CD14-positive monocyte (primary cell): ENCODE measurements at regions not wholly inside any gene's neighbourhood (a gene's known extent, or its start where the extent isn't known, plus 50 kb on each side); places are given as distances from the start of the nearest gene placed in this dataset.

Source experiments
- DNase-seq, 3 donors: peaks; one replicate each; pipeline ENCODE4 v3.0.0-alpha.2; 2011 to 2022
- H2AFZ ChIP-seq: 2 replicates; pipeline ENCODE4 v1.6.0; 2012; ENCODE audit warnings: mild to moderate bottlenecking, low read depth, low read length, inconsistent platforms; ENCODE audit not compliant: insufficient read depth, poor library complexity, severe bottlenecking
- H3K27ac ChIP-seq, 2 donors: 1 replicate in 1 of 2; 2 replicates in 1 of 2; pipeline ENCODE4 v1.5.1; 2012 to 2013; ENCODE audit warnings: low read length in 2 of 2, control low read depth in 1 of 2, inconsistent platforms in 1 of 2, low read depth in 1 of 2, mild to moderate bottlenecking in 1 of 2
- H3K27me3 ChIP-seq, 2 donors: one replicate each; pipeline versions ENCODE4 v1.6.0 to v1.6.1; 2011 to 2013; ENCODE audit warnings: low read length in 2 of 2; ENCODE audit not compliant: control insufficient read depth in 2 of 2, insufficient read depth in 2 of 2
- H3K36me3 ChIP-seq, 2 donors: replicated peaks in 1 of 2; 1 replicate in 1 of 2; 2 replicates in 1 of 2; pipeline versions ENCODE4 v1.5.1 to v1.6.1; 2012 to 2013; ENCODE audit warnings: low read length in 2 of 2, control low read depth in 1 of 2, inconsistent platforms in 1 of 2, mild to moderate bottlenecking in 1 of 2; ENCODE audit not compliant: insufficient read depth in 2 of 2, control insufficient read depth in 1 of 2
- H3K4me1 ChIP-seq, 2 donors: 1 replicate in 1 of 2; 2 replicates in 1 of 2; pipeline versions ENCODE4 v1.5.1 to v1.6.1; 2012 to 2013; ENCODE audit warnings: low read length in 2 of 2, control low read depth in 1 of 2, inconsistent platforms in 1 of 2, mild to moderate bottlenecking in 1 of 2, moderate library complexity in 1 of 2; ENCODE audit not compliant: insufficient read depth in 2 of 2, control insufficient read depth in 1 of 2
- H3K4me2 ChIP-seq: replicated peaks from 2 replicates; pipeline ENCODE3; 2012; ENCODE audit warnings: low read length, moderate library complexity, mild to moderate bottlenecking; ENCODE audit not compliant: poor library complexity, severe bottlenecking; ENCODE audit errors: extremely low read depth
- H3K4me3 ChIP-seq, 3 experiments: fragments of 200-600 bp in 1 of 3; sonication (generic) in 1 of 3; replicated peaks in 1 of 3; 1 replicate in 2 of 3; 2 replicates in 1 of 3; pipeline ENCODE4 v1.5.1; 2011 to 2013; ENCODE audit warnings: low read length in 3 of 3, mild to moderate bottlenecking in 3 of 3, control low read depth in 2 of 3, low read depth in 2 of 3, inconsistent platforms in 1 of 3, moderate library complexity in 1 of 3
- H3K79me2 ChIP-seq: 2 replicates; pipeline ENCODE4 v1.6.0; 2012; ENCODE audit warnings: mild to moderate bottlenecking, control low read depth, inconsistent platforms, low read length, moderate library complexity; ENCODE audit not compliant: insufficient read depth
- H3K9ac ChIP-seq: 2 replicates; pipeline ENCODE4 v1.6.0; 2017; ENCODE audit warnings: low read length, mild to moderate bottlenecking; ENCODE audit not compliant: insufficient read depth, poor library complexity, severe bottlenecking
- H3K9me3 ChIP-seq, 2 donors: replicated peaks in 1 of 2; 1 replicate in 1 of 2; 2 replicates in 1 of 2; pipeline versions ENCODE4 v1.5.1 to v1.6.1; 2012 to 2013; ENCODE audit warnings: low read length in 2 of 2, control low read depth in 1 of 2; ENCODE audit not compliant: control insufficient read depth in 1 of 2, insufficient read depth in 1 of 2
- H4K20me1 ChIP-seq: 2 replicates; pipeline ENCODE4 v1.6.0; 2012; ENCODE audit warnings: mild to moderate bottlenecking, low read length, control low read depth, moderate library complexity; ENCODE audit not compliant: insufficient read depth
- H3K27ac Mint-ChIP-seq, 7 donors: one replicate each; pipeline ENCODE4 v1.8.0; 2020; ENCODE audit warnings: mild to moderate bottlenecking in 7 of 7, mixed read lengths in 7 of 7, moderate library complexity in 6 of 7, inconsistent platforms in 2 of 7
- H3K27me3 Mint-ChIP-seq, 3 donors: one replicate each; pipeline ENCODE4 v1.8.0; 2021 to 2022; ENCODE audit warnings: low read depth in 3 of 3, mild to moderate bottlenecking in 3 of 3, mixed read lengths in 3 of 3, moderate library complexity in 3 of 3, inconsistent platforms in 1 of 3
- H3K36me3 Mint-ChIP-seq, 2 donors: one replicate each; pipeline ENCODE4 v1.8.0; 2020; ENCODE audit warnings: mixed read lengths in 2 of 2, inconsistent platforms in 1 of 2, mild to moderate bottlenecking in 1 of 2
- H3K4me1 Mint-ChIP-seq: one replicate; pipeline ENCODE4 v1.8.0; 2020; ENCODE audit warnings: mild to moderate bottlenecking, mixed read lengths
- H3K4me3 Mint-ChIP-seq, 2 donors: one replicate each; pipeline ENCODE4 v1.8.0; 2020; ENCODE audit warnings: mild to moderate bottlenecking in 2 of 2, mixed read lengths in 2 of 2, moderate library complexity in 1 of 2
- H3K9me3 Mint-ChIP-seq, 7 donors: one replicate each; pipeline ENCODE4 v1.8.0; 2020 to 2022; ENCODE audit warnings: mixed read lengths in 7 of 7, mild to moderate bottlenecking in 6 of 7, moderate library complexity in 6 of 7, inconsistent platforms in 2 of 7
- WGBS: methylation state at CpG from one replicate; pipeline ENCODE4 v1.1.5; 2013; ENCODE audit warnings: missing lambda C conversion rate; ENCODE audit not compliant: insufficient coverage; 5-methylcytosine and 5-hydroxymethylcytosine counted together
- intact Hi-C, 2 donors: fragments of 100-400 bp; cut with micrococcal nuclease; formaldehyde crosslinking; loops; one replicate each; pipeline versions ENCODE4 v1.15.0 to v1.15.1; 2023
- TF ChIP-seq, protein P1 (sequence below): fragments of 200-600 bp; IDR thresholded peaks from one replicate; pipeline ENCODE4 v1.8.0; 2022; ENCODE audit warnings: antibody characterized with exemption, mild to moderate bottlenecking

- TF ChIP-seq, protein P1, sequence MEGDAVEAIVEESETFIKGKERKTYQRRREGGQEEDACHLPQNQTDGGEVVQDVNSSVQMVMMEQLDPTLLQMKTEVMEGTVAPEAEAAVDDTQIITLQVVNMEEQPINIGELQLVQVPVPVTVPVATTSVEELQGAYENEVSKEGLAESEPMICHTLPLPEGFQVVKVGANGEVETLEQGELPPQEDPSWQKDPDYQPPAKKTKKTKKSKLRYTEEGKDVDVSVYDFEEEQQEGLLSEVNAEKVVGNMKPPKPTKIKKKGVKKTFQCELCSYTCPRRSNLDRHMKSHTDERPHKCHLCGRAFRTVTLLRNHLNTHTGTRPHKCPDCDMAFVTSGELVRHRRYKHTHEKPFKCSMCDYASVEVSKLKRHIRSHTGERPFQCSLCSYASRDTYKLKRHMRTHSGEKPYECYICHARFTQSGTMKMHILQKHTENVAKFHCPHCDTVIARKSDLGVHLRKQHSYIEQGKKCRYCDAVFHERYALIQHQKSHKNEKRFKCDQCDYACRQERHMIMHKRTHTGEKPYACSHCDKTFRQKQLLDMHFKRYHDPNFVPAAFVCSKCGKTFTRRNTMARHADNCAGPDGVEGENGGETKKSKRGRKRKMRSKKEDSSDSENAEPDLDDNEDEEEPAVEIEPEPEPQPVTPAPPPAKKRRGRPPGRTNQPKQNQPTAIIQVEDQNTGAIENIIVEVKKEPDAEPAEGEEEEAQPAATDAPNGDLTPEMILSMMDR: no peak
- Histone ChIP-seq H3K4me3 (no peak overlapping the region), H4K20me1 (no peaks in the 10 kb centered on the region), H3K27me3 (no peaks in the 10 kb centered on the region), H3K9me3 (no peaks in the 10 kb centered on the region), H2AFZ (no peak overlapping the region), H3K79me2 (no peaks in the 10 kb centered on the region), H3K27ac (no peak overlapping the region), H3K9ac (no peak overlapping the region), H3K4me1 (no peaks in the 10 kb centered on the region), H3K4me2 (no peak overlapping the region), H3K36me3 (no peaks in the 10 kb centered on the region)
- Mint-ChIP-seq H3K27ac (no peak overlapping the region), H3K9me3 (peaks cover 0 to 2% (median 0%) of the 10 kb centered on the region in 7 donors), H3K4me3 (no peak overlapping the region), H3K27me3 (peaks cover 0 to 6% (median 0%) of the 10 kb centered on the region in 3 donors), H3K4me1 (no peaks in the 10 kb centered on the region), H3K36me3 (no peaks in the 10 kb centered on the region)
- intact Hi-C loops: no loop called here
- DNase-seq: no peak
- WGBS: 100% methylated on average over 1 of the region's 4 CpGs
Observed at GRCh38 chr7:26951407-26951950, 87.1 kb upstream of the SKAP2 start.

DNA sequence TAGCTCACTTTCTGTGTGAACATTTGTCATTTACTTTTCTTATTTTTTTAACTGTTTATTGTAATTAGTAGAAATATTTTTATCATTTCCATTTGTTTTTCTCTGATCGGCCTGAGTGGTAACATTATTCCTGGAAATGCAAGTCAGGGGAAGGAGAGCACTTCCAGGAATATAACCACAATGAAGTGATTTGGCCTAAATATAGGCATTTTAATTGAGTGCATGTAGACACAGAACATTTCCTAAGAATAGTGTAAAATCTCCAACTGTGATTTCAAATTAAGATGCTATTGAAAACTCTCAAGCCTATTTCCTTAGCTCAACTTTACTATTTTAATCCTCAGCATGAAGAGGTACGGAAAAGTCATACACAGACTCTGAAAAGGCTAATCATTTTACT, 86.5 kb upstream of the SKAP2 start:
- Histone ChIP-seq H3K9ac (no peak overlapping the region), H3K36me3 (no peaks in the 10 kb centered on the region), H3K4me1 (no peaks in the 10 kb centered on the region), H2AFZ (no peak overlapping the region), H3K27me3 (no peaks in the 10 kb centered on the region), H3K9me3 (no peaks in the 10 kb centered on the region), H3K4me3 (no peak overlapping the region), H3K79me2 (no peaks in the 10 kb centered on the region), H3K4me2 (no peak overlapping the region), H3K27ac (no peak overlapping the region), H4K20me1 (no peaks in the 10 kb centered on the region)
- intact Hi-C loops: no loop called here
- H3K4me3 Mint-ChIP-seq: no peak overlapping the region
- H3K27ac Mint-ChIP-seq: no peak overlapping the region
- H3K27me3 Mint-ChIP-seq: peaks cover 0 to 6% (median 0%) of the 10 kb centered on the region in 3 donors
- TF ChIP-seq, protein P1: no peak
- no CpG with 5 or more reads among the region's 2 CpGs for WGBS
- no peaks in the 10 kb centered on the region for H3K4me1 Mint-ChIP-seq
- no peaks in the 10 kb centered on the region for H3K36me3 Mint-ChIP-seq
- DNase-seq: no peak
- peaks cover 0 to 2% (median 0%) of the 10 kb centered on the region in 7 donors for H3K9me3 Mint-ChIP-seq
